HG02981 (cell line): ENCODE measurements at regions not wholly inside any gene's neighbourhood (a gene's known extent, or its start where the extent isn't known, plus 50 kb on each side); places are given as distances from the start of the nearest gene placed in this dataset.
"Not testable (repeated sequence)": the region's sequence is repeated elsewhere in the genome, so short reads cannot be mapped to it uniquely, and the experiment has no call there.

Experiments
- ATAC-seq: cut with Tn5 transposase; IDR thresholded peaks from one replicate; pipeline ENCODE4 v1.9.1; 2021; ENCODE audit warnings: mild to moderate bottlenecking, moderate library complexity; ENCODE audit not compliant: unreplicated experiment

GRCh38 chr12:69171881-69172280 lies 67.5 kb upstream of the CPSF6 start:
- ATAC-seq, result no peak

GRCh38 chr12:69172491-69172890 lies 66.9 kb upstream of the CPSF6 start:
- ATAC-seq, result no peak

GRCh38 chr12:69173368-69173767 lies 66.0 kb upstream of the CPSF6 start:
- ATAC-seq, result no peak

GRCh38 chr12:69179786-69180185 lies 59.6 kb upstream of the CPSF6 start:
- ATAC-seq, result no peak

GRCh38 chr12:69187572-69187971 lies 51.8 kb upstream of the CPSF6 start:
- ATAC-seq, result not testable (repeated sequence)

GRCh38 chr12:69189378-69189978 lies 49.9 kb upstream of the CPSF6 start:
- ATAC-seq, result no peak
